CD4-positive, CD25-positive, alpha-beta regulatory T cell (primary cell): ENCODE measurements at regions not wholly inside any gene's neighbourhood (a gene's known extent, or its start where the extent isn't known, plus 50 kb on each side); places are given as distances from the start of the nearest gene placed in this dataset.

Source experiments
- ATAC-seq, 2 donors: fragments of 150-1000 bp; cut with Tn5 transposase; one replicate each; pipeline ENCODE4 v1.10.0; 2021; ENCODE audit warnings: low read depth in 2 of 2, moderate number of reproducible peaks in 2 of 2, moderate library complexity in 1 of 2
- DNase-seq, 3 donors: peaks; one replicate each; pipeline versions ENCODE4 v3.0.0 to v3.0.0-alpha.2; 2012 to 2022; ENCODE audit warnings: mixed read lengths in 1 of 3
- H3K27ac ChIP-seq: one replicate; pipeline ENCODE4 v1.7.0; 2013; ENCODE audit warnings: mild to moderate bottlenecking, low read length; ENCODE audit not compliant: insufficient read depth, poor library complexity, severe bottlenecking
- H3K27me3 ChIP-seq: one replicate; pipeline ENCODE4 v1.7.0; 2013; ENCODE audit warnings: low read length; ENCODE audit not compliant: control insufficient read depth, insufficient read depth
- H3K36me3 ChIP-seq: one replicate; pipeline ENCODE4 v1.7.0; 2013; ENCODE audit warnings: mild to moderate bottlenecking, low read length, moderate library complexity; ENCODE audit not compliant: control insufficient read depth, insufficient read depth
- H3K4me1 ChIP-seq: 2 replicates; pipeline ENCODE4 v1.7.0; 2013; ENCODE audit warnings: mild to moderate bottlenecking, low read length; ENCODE audit not compliant: insufficient read depth, control insufficient read depth, poor library complexity, severe bottlenecking
- H3K4me3 ChIP-seq: one replicate; pipeline ENCODE4 v1.7.0; 2013; ENCODE audit warnings: low read depth, mild to moderate bottlenecking, low read length, moderate library complexity
- H3K9me3 ChIP-seq, 2 experiments: 1 replicate in 1 of 2; 2 replicates in 1 of 2; pipeline ENCODE4 v1.7.0; 2013; ENCODE audit warnings: low read length in 2 of 2, mild to moderate bottlenecking in 1 of 2, moderate library complexity in 1 of 2; ENCODE audit not compliant: control insufficient read depth in 2 of 2
- H3K27ac Mint-ChIP-seq, 3 donors: one replicate each; pipeline ENCODE4 v1.8.0; 2020 to 2022; ENCODE audit warnings: mild to moderate bottlenecking in 3 of 3, mixed read lengths in 3 of 3, moderate library complexity in 2 of 3
- H3K27me3 Mint-ChIP-seq: one replicate; pipeline ENCODE4 v1.8.0; 2022; ENCODE audit warnings: mild to moderate bottlenecking, mixed read lengths
- H3K36me3 Mint-ChIP-seq: one replicate; pipeline ENCODE4 v1.8.0; 2020; ENCODE audit warnings: mixed read lengths
- H3K4me1 Mint-ChIP-seq, 4 donors: one replicate each; pipeline ENCODE4 v1.8.0; 2020 to 2022; ENCODE audit warnings: mixed read lengths in 4 of 4, mild to moderate bottlenecking in 1 of 4
- H3K4me3 Mint-ChIP-seq, 4 donors: one replicate each; pipeline ENCODE4 v1.8.0; 2020 to 2022; ENCODE audit warnings: mild to moderate bottlenecking in 4 of 4, mixed read lengths in 4 of 4, moderate library complexity in 3 of 4
- H3K9me3 Mint-ChIP-seq, 7 donors: one replicate each; pipeline ENCODE4 v1.8.0; 2020 to 2022; ENCODE audit warnings: mixed read lengths in 7 of 7, mild to moderate bottlenecking in 3 of 7, moderate library complexity in 2 of 7

DNA sequence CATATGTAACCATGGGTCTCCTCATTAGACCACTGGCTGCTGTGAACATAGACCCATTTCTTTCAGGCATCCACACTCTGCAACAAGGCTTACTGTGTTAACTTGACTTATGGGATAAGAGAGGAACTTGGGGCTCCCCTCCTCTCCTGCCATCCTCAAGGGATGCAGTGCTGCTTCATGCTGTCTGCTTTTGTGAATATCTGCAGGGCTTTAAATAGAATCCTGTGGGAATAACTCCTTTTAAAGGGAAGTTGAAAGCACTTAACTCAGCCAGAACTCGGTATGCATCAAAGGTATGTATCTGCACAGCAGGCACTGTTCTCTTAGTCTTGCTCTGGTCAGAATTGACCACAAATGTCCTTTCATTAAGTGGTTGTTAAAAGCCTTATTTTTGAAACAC, 222.5 kb upstream of the KIRREL3 start:
- ATAC-seq (no peak), DNase-seq (no peak)
- Histone ChIP-seq H3K9me3 (no peaks in the 10 kb centered on the region), H3K27me3 (no peaks in the 10 kb centered on the region), H3K4me3 (no peak overlapping the region), H3K36me3 (no peaks in the 10 kb centered on the region), H3K4me1 (no peaks in the 10 kb centered on the region), H3K27ac (no peak overlapping the region)
- Mint-ChIP-seq H3K4me1 (no peaks in the 10 kb centered on the region), H3K4me3 (no peak overlapping the region), H3K9me3 (peaks cover 0 to 7% (median 2%) of the 10 kb centered on the region in 7 donors), H3K36me3 (no peaks in the 10 kb centered on the region), H3K27ac (no peak overlapping the region), H3K27me3 (peaks cover 5% of the 10 kb centered on the region)

DNA sequence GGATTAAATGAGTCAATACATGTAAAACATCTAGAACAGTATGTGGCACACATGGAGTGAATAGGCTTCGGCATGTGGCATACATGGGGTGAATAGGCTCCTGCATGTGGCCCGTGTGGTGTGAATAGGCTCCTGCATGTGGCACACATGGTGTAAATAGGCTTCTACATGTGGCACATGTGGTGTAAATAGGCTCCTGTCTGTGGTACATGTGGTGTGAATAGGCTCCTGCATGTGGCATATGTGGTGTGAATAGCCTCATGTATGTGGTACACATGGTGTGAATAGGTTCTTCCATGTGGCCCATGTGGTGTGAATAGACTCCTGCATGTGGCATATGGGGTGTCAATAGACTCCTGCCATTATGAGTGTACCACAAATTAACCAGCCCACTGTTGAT, 219.1 kb upstream of the KIRREL3 start:
- Histone ChIP-seq H3K27me3 (no peaks in the 10 kb centered on the region), H3K36me3 (no peaks in the 10 kb centered on the region), H3K27ac (no peak overlapping the region), H3K4me3 (no peak overlapping the region), H3K4me1 (no peaks in the 10 kb centered on the region), H3K9me3 (no peaks in the 10 kb centered on the region)
- H3K36me3 Mint-ChIP-seq: no peaks in the 10 kb centered on the region
- peaks cover 0 to 7% (median 2%) of the 10 kb centered on the region in 7 donors for H3K9me3 Mint-ChIP-seq
- no peak for DNase-seq
- H3K27me3 Mint-ChIP-seq: peaks cover 5% of the 10 kb centered on the region
- H3K4me1 Mint-ChIP-seq: no peaks in the 10 kb centered on the region
- no peak for ATAC-seq
- no peak overlapping the region for H3K4me3 Mint-ChIP-seq
- H3K27ac Mint-ChIP-seq: no peak overlapping the region

GRCh38 chr11:127218275-127218608, 217.7 kb upstream of the KIRREL3 start:
- peaks cover 5% of the 10 kb centered on the region for H3K27me3 Mint-ChIP-seq
- H3K4me3 Mint-ChIP-seq: no peak overlapping the region
- no peaks in the 10 kb centered on the region for H3K36me3 Mint-ChIP-seq

DNA sequence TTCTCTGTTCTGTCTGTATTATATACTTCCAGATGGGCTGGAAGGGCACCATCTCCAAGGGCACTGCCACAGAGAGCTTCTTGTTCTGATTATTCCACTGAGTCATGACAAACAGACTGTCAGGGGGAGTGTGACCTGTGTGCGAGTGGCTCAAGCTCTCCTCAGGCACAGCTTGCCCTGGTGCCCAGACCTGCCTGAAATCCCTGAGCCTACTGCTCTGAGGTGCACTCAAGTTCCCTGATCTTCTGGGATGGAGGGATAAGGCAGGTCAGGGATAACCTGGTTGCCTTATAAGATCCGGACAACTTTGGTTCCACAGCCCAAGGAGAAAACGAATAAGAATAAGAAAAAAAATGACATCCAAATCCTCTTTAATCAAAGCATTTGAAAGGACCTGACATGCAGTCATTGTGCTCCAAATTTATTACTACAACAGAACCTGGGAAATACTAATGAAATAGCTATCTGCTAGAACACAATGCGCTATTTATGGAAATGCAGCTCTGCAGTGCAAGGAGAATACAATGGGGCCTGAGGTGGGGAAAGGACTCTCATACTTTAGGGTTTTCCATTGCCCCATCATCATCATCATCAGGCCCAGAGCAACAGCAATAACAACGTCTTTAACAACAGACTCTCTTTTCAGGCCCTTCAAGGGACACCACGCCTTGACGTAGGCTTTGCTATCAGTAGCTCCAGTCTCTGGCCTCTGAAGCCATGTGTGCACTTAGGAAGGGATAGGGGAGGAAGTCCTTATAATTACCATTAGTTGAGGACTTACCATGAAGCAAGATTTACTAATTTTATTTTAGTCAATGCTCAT, 217.1 kb upstream of the KIRREL3 start:
- Mint-ChIP-seq H3K9me3 (peaks cover 0 to 6% (median 2%) of the 10 kb centered on the region in 7 donors), H3K36me3 (no peaks in the 10 kb centered on the region), H3K4me3 (no peak overlapping the region), H3K27ac (no peak overlapping the region), H3K27me3 (peaks cover 5% of the 10 kb centered on the region), H3K4me1 (no peaks in the 10 kb centered on the region)
- no peak overlapping the region for H3K27ac ChIP-seq
- no peaks in the 10 kb centered on the region for H3K27me3 ChIP-seq
- DNase-seq (no peak), ATAC-seq (no peak)
- H3K9me3 ChIP-seq: no peaks in the 10 kb centered on the region
- no peaks in the 10 kb centered on the region for H3K4me1 ChIP-seq
- no peak overlapping the region for H3K4me3 ChIP-seq
- no peaks in the 10 kb centered on the region for H3K36me3 ChIP-seq

More at GRCh38 chr11:127218275-127218608, 217.7 kb upstream of the KIRREL3 start:
- Mint-ChIP-seq H3K4me1 (no peaks in the 10 kb centered on the region), H3K27ac (no peak overlapping the region), H3K9me3 (peaks cover 0 to 10% (median 2%) of the 10 kb centered on the region in 7 donors)
- H3K4me3 ChIP-seq: no peak overlapping the region
- H3K4me1 ChIP-seq: no peaks in the 10 kb centered on the region
- no peaks in the 10 kb centered on the region for H3K36me3 ChIP-seq
- H3K9me3 ChIP-seq: no peaks in the 10 kb centered on the region
- H3K27ac ChIP-seq: no peak overlapping the region
- ATAC-seq (no peak), DNase-seq (no peak)
- no peaks in the 10 kb centered on the region for H3K27me3 ChIP-seq

GRCh38 chr11:127205688-127206217, 205.2 kb upstream of the KIRREL3 start:
- H3K36me3 Mint-ChIP-seq: no peaks in the 10 kb centered on the region
- Histone ChIP-seq H3K4me1 (no peaks in the 10 kb centered on the region), H3K9me3 (peaks cover 0 to 4% of the 10 kb centered on the region in 2 experiments), H3K27me3 (no peaks in the 10 kb centered on the region), H3K4me3 (no peak overlapping the region), H3K36me3 (no peaks in the 10 kb centered on the region), H3K27ac (no peak overlapping the region)
- DNase-seq (no peak), ATAC-seq (no peak)
- no peaks in the 10 kb centered on the region for H3K4me1 Mint-ChIP-seq
- no peak overlapping the region for H3K4me3 Mint-ChIP-seq
- H3K27me3 Mint-ChIP-seq: peaks cover 2% of the 10 kb centered on the region
- H3K27ac Mint-ChIP-seq: no peak overlapping the region
- H3K9me3 Mint-ChIP-seq: peaks cover 0 to 13% (median 3%) of the 10 kb centered on the region in 7 donors

DNA sequence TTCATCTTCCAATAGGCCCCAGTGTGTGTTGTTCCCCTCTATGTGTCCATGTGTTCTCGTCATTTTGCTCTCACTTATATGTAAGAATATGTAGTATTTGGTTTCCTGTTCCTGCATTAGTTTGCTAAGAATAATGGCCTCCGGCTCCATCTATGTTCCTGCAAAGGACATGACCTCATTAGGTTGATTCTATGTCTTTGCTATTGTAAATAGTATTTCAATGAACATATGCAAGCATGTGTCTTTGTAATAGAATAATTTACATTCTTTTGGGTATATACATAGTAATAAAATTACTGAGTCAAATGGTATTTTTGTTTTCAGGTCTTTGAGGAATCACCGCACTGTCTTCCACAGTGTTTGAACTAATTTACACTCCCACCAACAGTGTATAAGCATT, 202.9 kb upstream of the KIRREL3 start:
- no peaks in the 10 kb centered on the region for H3K36me3 ChIP-seq
- ATAC-seq (no peak), DNase-seq (no peak)
- H3K9me3 ChIP-seq: peaks cover 0 to 4% of the 10 kb centered on the region in 2 experiments
- Mint-ChIP-seq H3K4me1 (no peaks in the 10 kb centered on the region), H3K27ac (no peak overlapping the region), H3K4me3 (no peak overlapping the region), H3K9me3 (peaks cover 0 to 14% (median 0%) of the 10 kb centered on the region in 7 donors), H3K36me3 (no peaks in the 10 kb centered on the region), H3K27me3 (peaks cover 7% of the 10 kb centered on the region)
- no peak overlapping the region for H3K4me3 ChIP-seq
- no peaks in the 10 kb centered on the region for H3K27me3 ChIP-seq
- no peak overlapping the region for H3K27ac ChIP-seq
- no peaks in the 10 kb centered on the region for H3K4me1 ChIP-seq

- H3K4me1 ChIP-seq: no peaks in the 10 kb centered on the region
- no peaks in the 10 kb centered on the region for H3K27me3 ChIP-seq
- peaks cover 7% of the 10 kb centered on the region for H3K27me3 Mint-ChIP-seq
- H3K4me1 Mint-ChIP-seq: no peaks in the 10 kb centered on the region
- H3K4me3 Mint-ChIP-seq: no peak overlapping the region
- H3K9me3 Mint-ChIP-seq: peaks cover 0 to 7% (median 0%) of the 10 kb centered on the region in 7 donors
- no peak for DNase-seq
- H3K4me3 ChIP-seq: no peak overlapping the region
- no peaks in the 10 kb centered on the region for H3K36me3 ChIP-seq
- H3K9me3 ChIP-seq: peaks cover 0 to 4% of the 10 kb centered on the region in 2 experiments
- no peak for ATAC-seq
- H3K36me3 Mint-ChIP-seq: no peaks in the 10 kb centered on the region
- H3K27ac Mint-ChIP-seq: no peak overlapping the region
- no peak overlapping the region for H3K27ac ChIP-seq
These were observed 201.5 kb upstream of the KIRREL3 start for GRCh38 chr11:127202105-127202504.

- no peaks in the 10 kb centered on the region for H3K36me3 ChIP-seq
- no peaks in the 10 kb centered on the region for H3K27me3 ChIP-seq
- H3K9me3 ChIP-seq: no peaks in the 10 kb centered on the region
- peaks cover 7% of the 10 kb centered on the region for H3K27me3 Mint-ChIP-seq
- no peaks in the 10 kb centered on the region for H3K4me1 Mint-ChIP-seq
- no peak overlapping the region for H3K4me3 Mint-ChIP-seq
- H3K9me3 Mint-ChIP-seq: peaks cover 0 to 7% (median 0%) of the 10 kb centered on the region in 7 donors
- no peak overlapping the region for H3K27ac ChIP-seq
- no peak for ATAC-seq
- no peaks in the 10 kb centered on the region for H3K36me3 Mint-ChIP-seq
- no peak for DNase-seq
- no peak overlapping the region for H3K4me3 ChIP-seq
- no peaks in the 10 kb centered on the region for H3K4me1 ChIP-seq
- H3K27ac Mint-ChIP-seq: no peak overlapping the region
These were observed 198.8 kb upstream of the KIRREL3 start for GRCh38 chr11:127199306-127199801.
